Embryonic facial prominence (tissue), 1 donor: ENCODE measurements at regions not wholly inside any gene's neighbourhood (a gene's known extent, or its start where the extent isn't known, plus 50 kb on each side); places are given as distances from the start of the nearest gene placed in this dataset.

Source experiments
- DNase-seq: peaks from one replicate; pipeline ENCODE4 v3.0.0-alpha.2; 2016; ENCODE audit errors: extremely low spot score

DNA sequence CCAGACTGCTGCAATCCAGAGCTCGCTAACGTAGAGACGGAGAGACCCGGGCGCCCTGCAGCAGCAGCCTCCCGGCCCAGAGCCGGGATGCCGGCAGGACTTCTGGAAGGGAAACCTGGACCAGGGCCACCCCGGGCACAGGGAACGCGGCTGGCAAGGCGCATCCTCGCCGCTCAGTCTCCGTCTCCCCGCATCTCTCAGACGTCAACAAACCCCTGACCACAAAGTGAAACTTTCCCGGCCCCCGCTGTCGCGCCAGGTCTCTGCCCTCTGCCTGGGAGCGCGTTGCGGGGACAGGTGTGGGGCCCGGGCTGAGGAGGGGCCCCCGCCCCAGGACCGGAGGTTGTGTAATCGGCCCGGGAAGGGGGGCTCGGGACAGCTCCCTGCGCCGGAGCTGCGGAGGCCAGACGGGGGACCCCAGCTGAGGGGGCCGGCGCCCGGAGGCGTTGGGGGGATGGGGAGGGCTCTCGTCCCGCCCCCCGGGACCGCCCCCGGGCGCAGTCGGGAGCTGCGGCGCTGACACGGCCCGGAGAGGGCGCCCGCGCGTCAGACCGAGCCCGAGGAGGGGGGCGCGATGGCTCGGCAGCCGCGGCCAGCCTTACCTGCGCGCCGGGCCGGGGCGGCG, 116.6 kb upstream of the HIVEP3 start:
- peak; percentile 6 for DNase-seq

DNA sequence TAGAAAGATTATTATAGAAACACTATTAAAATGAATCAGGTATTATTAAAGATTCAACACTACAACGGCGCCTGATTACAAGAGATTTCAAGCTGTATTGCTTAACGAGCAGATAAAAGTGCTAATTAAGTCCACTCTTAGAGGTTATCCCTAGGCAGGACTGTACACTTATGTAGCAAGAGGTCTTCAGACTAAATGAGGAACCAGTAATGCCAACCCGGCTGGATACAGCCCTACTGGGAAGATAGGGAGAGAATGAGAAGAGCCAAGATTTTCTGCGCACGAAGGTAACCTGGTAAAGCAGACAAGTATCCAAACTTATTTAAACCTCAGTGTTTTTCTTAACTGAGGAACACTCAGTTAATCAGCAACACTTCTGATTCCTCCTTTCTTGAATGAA, 115.7 kb upstream of the HIVEP3 start:
- no peak for DNase-seq

GRCh38 chr1:42033629-42034028, 114.9 kb upstream of the HIVEP3 start:
- DNase-seq, result no peak

DNA sequence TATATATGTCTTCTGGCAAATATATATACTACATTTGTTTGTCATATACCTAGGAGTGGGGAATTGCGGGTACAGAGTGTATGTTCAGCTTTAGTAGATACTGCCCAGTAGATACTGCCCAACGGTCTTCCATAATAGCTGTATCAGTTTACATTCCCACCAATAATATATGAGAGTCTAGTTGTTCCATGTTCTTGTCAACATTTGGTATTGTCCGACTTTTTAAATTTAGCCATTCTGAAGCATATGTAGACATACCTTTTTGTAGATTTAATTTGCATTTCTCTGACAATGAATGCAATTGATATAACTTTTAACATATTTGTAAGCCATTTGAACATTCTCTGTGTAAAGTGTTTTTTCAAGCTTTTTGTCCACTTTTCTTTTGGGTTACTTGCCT, 99.0 kb upstream of the HIVEP3 start:
- no peak for DNase-seq

GRCh38 chr1:42017259-42017658, 98.5 kb upstream of the HIVEP3 start:
- no peak for DNase-seq

DNA sequence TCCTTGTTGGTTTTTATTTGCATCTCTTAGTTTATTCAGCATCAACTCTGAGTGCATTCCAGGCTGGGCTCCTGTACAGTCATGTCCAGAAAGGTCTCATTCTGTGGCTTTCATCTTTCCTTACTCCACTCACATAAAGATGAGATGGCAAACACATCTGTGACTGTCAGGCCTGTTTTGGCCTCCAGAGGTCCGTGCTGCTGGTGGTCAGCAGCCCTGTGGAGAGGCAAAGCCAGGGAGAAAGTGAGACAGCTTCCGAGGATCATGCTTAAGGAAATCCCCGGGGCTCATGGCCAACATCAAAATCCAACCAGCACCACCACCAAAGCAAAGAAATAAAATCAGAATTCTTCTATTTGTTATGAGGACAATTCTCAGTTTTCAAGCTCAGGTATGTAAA, 96.1 kb upstream of the HIVEP3 start:
- DNase-seq, result no peak

DNA sequence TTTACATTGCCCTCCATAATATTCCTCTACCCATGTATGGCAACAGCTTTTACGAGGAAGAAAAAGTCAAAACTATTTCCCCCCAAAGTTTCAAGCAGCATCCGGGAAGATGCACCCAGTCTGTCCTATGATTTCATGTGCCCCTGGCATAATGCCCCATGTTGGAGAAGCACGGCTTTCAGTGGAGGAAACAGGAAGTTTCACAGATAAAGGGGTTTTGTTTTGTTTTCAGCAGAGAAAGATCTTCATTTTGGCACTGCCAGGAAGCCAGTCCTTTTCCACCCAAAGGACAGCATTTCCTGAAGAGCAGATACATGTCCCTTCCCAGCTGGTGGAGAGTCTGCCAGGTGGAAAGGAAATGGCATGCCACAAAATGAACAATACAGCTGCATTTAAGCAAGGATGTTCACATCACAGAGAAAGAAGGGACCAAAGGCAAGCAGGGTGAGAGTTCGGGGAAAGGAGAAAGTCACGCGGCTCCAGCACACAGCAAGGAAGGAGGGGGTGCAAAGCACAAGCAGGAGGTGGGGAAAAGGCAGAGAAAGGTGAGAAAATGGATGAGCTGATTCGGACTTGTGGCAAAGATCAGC, 95.3 kb upstream of the HIVEP3 start:
- DNase-seq, result no peak

- DNase-seq, result no peak
Measured at GRCh38 chr1:42012852-42013251, 94.1 kb upstream of the HIVEP3 start.

GRCh38 chr1:42010381-42010780, 91.7 kb upstream of the HIVEP3 start:
- no peak for DNase-seq

GRCh38 chr1:42008264-42008663, 89.5 kb upstream of the HIVEP3 start:
- no peak for DNase-seq

DNA sequence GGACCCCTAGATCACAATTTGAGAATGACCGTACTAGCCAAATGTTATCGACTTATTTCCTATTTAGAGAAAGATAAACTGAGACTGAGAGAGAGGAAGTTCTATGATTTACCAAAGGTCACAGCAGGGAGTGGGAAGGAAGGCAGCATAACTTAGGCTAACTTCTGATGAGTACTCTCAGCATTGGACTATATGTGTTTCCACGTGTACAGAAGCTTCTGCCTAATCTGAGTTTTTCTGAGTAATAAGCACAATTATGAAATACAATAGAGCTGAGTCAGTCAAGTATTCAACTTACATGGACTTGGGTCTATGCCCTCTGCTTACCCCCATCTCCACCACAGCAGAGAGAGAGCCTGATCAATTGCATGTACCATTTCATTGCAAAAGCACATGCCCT, 88.1 kb upstream of the HIVEP3 start:
- no peak for DNase-seq

GRCh38 chr1:42006093-42006492, 87.4 kb upstream of the HIVEP3 start:
- DNase-seq, result no peak

DNA sequence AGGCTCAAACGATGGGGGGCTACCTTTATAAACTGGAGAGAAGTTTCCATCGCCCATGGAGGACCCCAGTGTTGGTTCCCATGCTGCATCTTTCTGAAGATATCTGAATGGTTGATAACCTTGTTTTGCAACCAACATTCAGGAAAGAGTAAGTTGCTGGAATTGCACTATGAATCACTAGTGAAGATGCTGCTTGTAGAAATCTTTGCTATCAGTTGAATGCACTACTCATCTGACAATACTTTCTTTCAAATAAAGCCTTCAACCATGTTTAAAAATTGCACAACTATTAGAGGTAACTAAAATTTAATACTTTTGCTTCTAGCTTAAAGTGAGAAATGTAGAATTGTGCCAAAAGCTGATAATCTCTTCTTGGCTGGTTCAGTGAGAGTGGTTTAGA, 86.8 kb upstream of the HIVEP3 start:
- no peak for DNase-seq

GRCh38 chr1:42004860-42005259, 86.1 kb upstream of the HIVEP3 start:
- DNase-seq, result no peak

DNA sequence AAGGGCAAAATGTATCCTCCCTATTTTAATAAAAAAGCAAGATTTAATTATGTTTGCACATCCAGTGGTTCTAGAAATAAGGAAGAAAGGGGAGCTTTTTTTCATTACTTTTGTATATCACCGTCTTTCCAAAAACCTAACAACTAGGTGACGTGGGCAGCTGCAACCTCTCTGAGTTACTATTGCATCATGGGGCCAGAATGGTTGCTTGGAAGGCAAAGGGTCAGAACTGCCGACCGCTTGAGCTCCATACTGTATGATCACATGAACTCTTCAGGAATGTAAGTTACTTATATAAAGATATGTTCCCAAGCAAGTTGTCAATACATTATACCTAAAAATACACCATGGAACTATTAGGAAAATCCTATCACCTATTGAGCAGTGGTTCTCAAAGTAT, 85.6 kb upstream of the HIVEP3 start:
- no peak for DNase-seq

DNA sequence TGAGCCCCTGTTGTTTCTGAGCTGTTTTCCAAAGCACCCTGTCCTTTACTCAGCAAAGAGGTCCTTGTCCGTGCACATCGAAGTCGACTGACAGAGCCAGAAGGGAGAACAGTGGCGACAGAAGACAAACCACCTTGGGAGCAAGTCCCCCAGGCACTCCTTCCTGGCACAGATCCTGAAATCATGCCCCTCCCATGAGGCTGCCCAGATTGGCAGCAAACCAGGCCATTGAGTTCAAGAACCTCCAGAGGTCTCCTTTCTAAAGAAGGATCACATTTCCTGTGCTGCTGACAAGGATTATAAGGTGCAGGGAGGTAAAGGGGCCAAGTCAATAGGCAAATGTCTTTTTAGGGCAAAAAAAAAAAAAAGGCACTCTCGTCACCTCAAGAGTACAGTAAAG, 84.7 kb upstream of the HIVEP3 start:
- no peak for DNase-seq

DNA sequence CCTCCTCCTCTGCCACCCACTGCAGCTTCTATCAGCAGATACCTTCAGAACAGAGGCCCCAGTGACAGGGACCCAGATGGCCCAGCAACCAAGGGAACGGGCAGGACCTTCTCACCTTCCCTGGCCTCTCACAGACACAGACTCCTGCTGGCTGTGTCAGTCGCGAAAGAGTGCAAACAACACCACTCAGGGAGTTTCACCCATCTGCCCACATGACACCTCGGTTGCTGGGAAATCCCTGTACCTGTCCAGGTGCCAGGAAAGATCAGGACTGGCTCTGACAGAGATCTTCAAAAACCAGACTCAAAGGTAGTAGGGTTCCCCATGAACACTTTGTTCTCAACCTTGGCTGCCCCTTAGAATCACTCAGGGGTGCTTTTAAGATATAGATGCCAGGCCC, 83.5 kb upstream of the HIVEP3 start:
- no peak for DNase-seq

- DNase-seq, result no peak
Measured at GRCh38 chr1:42000766-42001165, 82.0 kb upstream of the HIVEP3 start.

- DNase-seq, result no peak
Measured at GRCh38 chr1:41999884-42000283, 81.2 kb upstream of the HIVEP3 start.

DNA sequence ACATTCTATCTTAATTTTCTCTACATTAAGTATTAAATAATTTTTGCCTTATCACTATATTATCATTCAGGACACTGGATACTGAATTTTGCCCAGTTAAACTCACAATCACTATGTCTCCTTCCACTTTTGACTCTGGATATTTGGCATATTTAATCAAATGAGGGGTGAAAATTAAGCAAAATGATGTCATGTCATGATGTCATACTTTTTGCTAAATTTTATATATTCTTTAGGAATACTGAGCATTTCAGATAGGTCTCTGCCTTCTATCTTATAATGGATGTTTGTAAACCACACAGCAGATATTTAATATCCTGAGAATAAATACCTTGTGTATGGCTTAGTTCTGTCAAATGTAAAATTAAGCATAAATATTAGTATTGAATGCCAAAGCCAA, 79.5 kb upstream of the HIVEP3 start:
- DNase-seq, result no peak

- DNase-seq, result no peak
Measured at GRCh38 chr1:41997153-41997552, 78.4 kb upstream of the HIVEP3 start.

GRCh38 chr1:41995441-41996130, 76.9 kb upstream of the HIVEP3 start:
- no peak for DNase-seq

- no peak for DNase-seq
Measured at GRCh38 chr1:41994195-41994894, 75.6 kb upstream of the HIVEP3 start.
